ENCODE measurements at regions not wholly inside any gene's neighbourhood (a gene's known extent, or its start where the extent isn't known, plus 50 kb on each side); places are given as distances from the start of the nearest gene placed in this dataset.

GRCh38 chr2:122061206-122061605 is 305.8 kb downstream of the TSN start:
- no peaks in the 10 kb centered on the region for H3K4me1 ChIP-seq (ENCODE audit: control insufficient read depth, insufficient read depth, low read length)
- no peak overlapping the region for H3K27ac ChIP-seq (ENCODE audit: low read length)
- no peaks in the 10 kb centered on the region for H3K27me3 ChIP-seq (ENCODE audit: control insufficient read depth in 1 of 2, insufficient read depth in 2 of 2, low read length in 2 of 2)
- no peaks in the 10 kb centered on the region for H3K9me3 ChIP-seq (ENCODE audit: control insufficient read depth in 2 of 2, low read length in 2 of 2)
- no peak overlapping the region for H3K4me3 ChIP-seq (ENCODE audit: low read length in 2 of 2)
- no peak overlapping the region for H3K9ac ChIP-seq (ENCODE audit: low read length in 2 of 2)
- no peaks in the 10 kb centered on the region for H3K36me3 ChIP-seq (ENCODE audit: control insufficient read depth in 2 of 2, insufficient read depth in 2 of 2, low read length in 2 of 2)

- H3K27me3 ChIP-seq (ENCODE audit: control insufficient read depth in 1 of 2, insufficient read depth in 2 of 2, low read length in 2 of 2): no peaks in the 10 kb centered on the region
- H3K36me3 ChIP-seq (ENCODE audit: control insufficient read depth in 2 of 2, insufficient read depth in 2 of 2, low read length in 2 of 2): no peaks in the 10 kb centered on the region
- no peak overlapping the region for H3K27ac ChIP-seq (ENCODE audit: low read length)
- no peaks in the 10 kb centered on the region for H3K9me3 ChIP-seq (ENCODE audit: control insufficient read depth in 2 of 2, low read length in 2 of 2)
- H3K9ac ChIP-seq (ENCODE audit: low read length in 2 of 2): no peak overlapping the region
- H3K4me3 ChIP-seq (ENCODE audit: low read length in 2 of 2): no peak overlapping the region
- H3K4me1 ChIP-seq (ENCODE audit: control insufficient read depth, insufficient read depth, low read length): no peaks in the 10 kb centered on the region
Measured at GRCh38 chr2:122061831-122062230, 306.4 kb downstream of the TSN start.

GRCh38 chr2:122062506-122062905 is 307.1 kb downstream of the TSN start:
- H3K27me3 ChIP-seq (ENCODE audit: control insufficient read depth in 1 of 2, insufficient read depth in 2 of 2, low read length in 2 of 2): no peaks in the 10 kb centered on the region
- H3K9me3 ChIP-seq (ENCODE audit: control insufficient read depth in 2 of 2, low read length in 2 of 2): no peaks in the 10 kb centered on the region

GRCh38 chr2:122063716-122064115 is 308.3 kb downstream of the TSN start:
- Histone ChIP-seq H3K4me1 (ENCODE audit: control insufficient read depth, insufficient read depth, low read length) (no peaks in the 10 kb centered on the region), H3K27me3 (ENCODE audit: control insufficient read depth in 1 of 2, insufficient read depth in 2 of 2, low read length in 2 of 2) (no peaks in the 10 kb centered on the region), H3K9me3 (ENCODE audit: control insufficient read depth in 2 of 2, low read length in 2 of 2) (no peaks in the 10 kb centered on the region), H3K36me3 (ENCODE audit: control insufficient read depth in 2 of 2, insufficient read depth in 2 of 2, low read length in 2 of 2) (no peaks in the 10 kb centered on the region), H3K4me3 (ENCODE audit: low read length in 2 of 2) (no peak overlapping the region), H3K9ac (ENCODE audit: low read length in 2 of 2) (no peak overlapping the region), H3K27ac (ENCODE audit: low read length) (no peak overlapping the region)

More at GRCh38 chr2:122062506-122062905, 307.1 kb downstream of the TSN start:
- Histone ChIP-seq H3K4me1 (ENCODE audit: control insufficient read depth, insufficient read depth, low read length) (no peaks in the 10 kb centered on the region), H3K9ac (ENCODE audit: low read length in 2 of 2) (no peak overlapping the region), H3K4me3 (ENCODE audit: low read length in 2 of 2) (no peak overlapping the region), H3K27ac (ENCODE audit: low read length) (no peak overlapping the region), H3K36me3 (ENCODE audit: control insufficient read depth in 2 of 2, insufficient read depth in 2 of 2, low read length in 2 of 2) (no peaks in the 10 kb centered on the region)

GRCh38 chr2:122070241-122070731 is 314.8 kb downstream of the TSN start:
- Histone ChIP-seq H3K27me3 (ENCODE audit: control insufficient read depth in 1 of 2, insufficient read depth in 2 of 2, low read length in 2 of 2) (no peaks in the 10 kb centered on the region), H3K9ac (ENCODE audit: low read length in 2 of 2) (no peak overlapping the region), H3K27ac (ENCODE audit: low read length) (no peak overlapping the region), H3K4me3 (ENCODE audit: low read length in 2 of 2) (no peak overlapping the region), H3K4me1 (ENCODE audit: control insufficient read depth, insufficient read depth, low read length) (no peaks in the 10 kb centered on the region), H3K36me3 (ENCODE audit: control insufficient read depth in 2 of 2, insufficient read depth in 2 of 2, low read length in 2 of 2) (no peaks in the 10 kb centered on the region), H3K9me3 (ENCODE audit: control insufficient read depth in 2 of 2, low read length in 2 of 2) (no peaks in the 10 kb centered on the region)

GRCh38 chr2:122072666-122073065 is 317.2 kb downstream of the TSN start:
- Histone ChIP-seq H3K9me3 (ENCODE audit: control insufficient read depth in 2 of 2, low read length in 2 of 2) (no peaks in the 10 kb centered on the region), H3K4me1 (ENCODE audit: control insufficient read depth, insufficient read depth, low read length) (no peaks in the 10 kb centered on the region), H3K4me3 (ENCODE audit: low read length in 2 of 2) (no peak overlapping the region), H3K9ac (ENCODE audit: low read length in 2 of 2) (no peak overlapping the region), H3K27ac (ENCODE audit: low read length) (no peak overlapping the region), H3K27me3 (ENCODE audit: control insufficient read depth in 1 of 2, insufficient read depth in 2 of 2, low read length in 2 of 2) (no peaks in the 10 kb centered on the region), H3K36me3 (ENCODE audit: control insufficient read depth in 2 of 2, insufficient read depth in 2 of 2, low read length in 2 of 2) (no peaks in the 10 kb centered on the region)

- no peaks in the 10 kb centered on the region for H3K9me3 ChIP-seq (ENCODE audit: control insufficient read depth in 2 of 2, low read length in 2 of 2)
- H3K9ac ChIP-seq (ENCODE audit: low read length in 2 of 2): no peak overlapping the region
- H3K27ac ChIP-seq (ENCODE audit: low read length): no peak overlapping the region
- H3K4me3 ChIP-seq (ENCODE audit: low read length in 2 of 2): no peak overlapping the region
- H3K36me3 ChIP-seq (ENCODE audit: control insufficient read depth in 2 of 2, insufficient read depth in 2 of 2, low read length in 2 of 2): no peaks in the 10 kb centered on the region
- no peaks in the 10 kb centered on the region for H3K27me3 ChIP-seq (ENCODE audit: control insufficient read depth in 1 of 2, insufficient read depth in 2 of 2, low read length in 2 of 2)
- no peaks in the 10 kb centered on the region for H3K4me1 ChIP-seq (ENCODE audit: control insufficient read depth, insufficient read depth, low read length)
Measured at GRCh38 chr2:122074201-122074600, 318.8 kb downstream of the TSN start.

DNA sequence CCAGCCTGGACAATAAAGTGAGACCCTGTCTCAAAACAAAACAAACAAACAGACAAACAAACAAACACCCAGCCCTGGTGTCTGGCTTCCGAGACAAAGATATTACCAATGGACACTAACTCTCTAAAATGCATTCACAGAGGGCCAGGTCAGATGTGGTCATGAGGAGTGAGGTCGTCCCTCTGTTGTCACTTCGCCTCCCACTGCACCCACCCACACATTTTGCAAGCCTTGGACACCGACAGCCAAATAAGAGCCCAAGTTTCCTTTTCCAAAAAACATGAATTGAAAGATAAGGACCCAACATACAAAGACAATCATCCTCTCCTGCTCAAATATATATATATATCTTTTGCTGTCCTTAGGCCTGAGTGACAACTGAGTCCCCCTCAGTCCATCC is 319.9 kb downstream of the TSN start:
- no peaks in the 10 kb centered on the region for H3K27me3 ChIP-seq (ENCODE audit: control insufficient read depth in 1 of 2, insufficient read depth in 2 of 2, low read length in 2 of 2)
- no peaks in the 10 kb centered on the region for H3K36me3 ChIP-seq (ENCODE audit: control insufficient read depth in 2 of 2, insufficient read depth in 2 of 2, low read length in 2 of 2)
- no peak overlapping the region for H3K27ac ChIP-seq (ENCODE audit: low read length)
- no peaks in the 10 kb centered on the region for H3K4me1 ChIP-seq (ENCODE audit: control insufficient read depth, insufficient read depth, low read length)
- H3K9me3 ChIP-seq (ENCODE audit: control insufficient read depth in 2 of 2, low read length in 2 of 2): no peaks in the 10 kb centered on the region
- H3K4me3 ChIP-seq (ENCODE audit: low read length in 2 of 2): no peak overlapping the region
- no peak overlapping the region for H3K9ac ChIP-seq (ENCODE audit: low read length in 2 of 2)

DNA sequence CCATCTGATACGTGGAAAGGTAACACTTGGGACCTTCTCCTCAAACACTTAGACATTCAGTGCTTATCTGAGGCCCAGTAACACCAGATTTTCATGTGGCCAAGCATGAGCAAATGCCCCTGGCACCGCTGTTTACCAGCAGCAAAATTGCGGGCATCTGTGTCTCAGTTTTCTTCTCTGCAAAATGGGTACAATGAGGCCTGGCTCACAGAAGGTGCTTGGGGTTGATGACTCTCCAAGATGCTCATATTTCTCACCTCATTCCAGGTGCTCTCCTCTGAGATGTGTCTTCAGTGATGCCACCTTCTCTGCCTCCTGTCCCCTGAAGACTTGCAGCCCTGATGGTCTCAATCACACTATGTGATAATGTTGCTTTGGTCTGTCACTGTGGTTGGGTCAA is 321.7 kb downstream of the TSN start:
- Histone ChIP-seq H3K9ac (ENCODE audit: low read length in 2 of 2) (no peak overlapping the region), H3K4me1 (ENCODE audit: control insufficient read depth, insufficient read depth, low read length) (no peaks in the 10 kb centered on the region), H3K4me3 (ENCODE audit: low read length in 2 of 2) (no peak overlapping the region), H3K9me3 (ENCODE audit: control insufficient read depth in 2 of 2, low read length in 2 of 2) (no peaks in the 10 kb centered on the region), H3K36me3 (ENCODE audit: control insufficient read depth in 2 of 2, insufficient read depth in 2 of 2, low read length in 2 of 2) (no peaks in the 10 kb centered on the region), H3K27me3 (ENCODE audit: control insufficient read depth in 1 of 2, insufficient read depth in 2 of 2, low read length in 2 of 2) (no peaks in the 10 kb centered on the region), H3K27ac (ENCODE audit: low read length) (no peak overlapping the region)

DNA sequence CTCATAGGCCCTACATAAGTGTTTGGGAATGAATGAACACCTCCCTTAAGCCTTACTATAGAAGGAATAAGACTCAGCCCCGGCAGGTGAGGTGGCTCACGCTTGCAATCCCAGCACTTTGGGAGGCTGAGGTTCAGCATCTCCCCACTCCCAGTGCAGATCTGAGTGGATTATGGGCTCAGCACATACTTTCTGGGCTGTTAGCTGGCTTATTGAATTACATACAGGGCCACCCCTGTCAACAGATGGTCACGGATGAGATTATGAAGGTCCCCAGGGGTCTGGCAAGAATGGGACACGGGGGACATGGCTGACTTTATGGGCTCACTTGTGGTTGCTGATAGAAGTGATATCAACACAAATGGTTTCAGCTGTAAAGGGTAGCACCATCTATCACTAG is 322.3 kb downstream of the TSN start:
- Histone ChIP-seq H3K27ac (ENCODE audit: low read length) (no peak overlapping the region), H3K27me3 (ENCODE audit: control insufficient read depth in 1 of 2, insufficient read depth in 2 of 2, low read length in 2 of 2) (no peaks in the 10 kb centered on the region)

GRCh38 chr2:122078451-122078850 is 323.0 kb downstream of the TSN start:
- H3K9me3 ChIP-seq (ENCODE audit: control insufficient read depth in 2 of 2, low read length in 2 of 2): no peaks in the 10 kb centered on the region
- no peak overlapping the region for H3K4me3 ChIP-seq (ENCODE audit: low read length in 2 of 2)
- no peaks in the 10 kb centered on the region for H3K4me1 ChIP-seq (ENCODE audit: control insufficient read depth, insufficient read depth, low read length)
- no peak overlapping the region for H3K27ac ChIP-seq (ENCODE audit: low read length)
- no peak overlapping the region for H3K9ac ChIP-seq (ENCODE audit: low read length in 2 of 2)
- no peaks in the 10 kb centered on the region for H3K27me3 ChIP-seq (ENCODE audit: control insufficient read depth in 1 of 2, insufficient read depth in 2 of 2, low read length in 2 of 2)
- no peaks in the 10 kb centered on the region for H3K36me3 ChIP-seq (ENCODE audit: control insufficient read depth in 2 of 2, insufficient read depth in 2 of 2, low read length in 2 of 2)

More for the DNA sequence above, 322.3 kb downstream of the TSN start:
- Histone ChIP-seq H3K9ac (ENCODE audit: low read length in 2 of 2) (no peak overlapping the region), H3K36me3 (ENCODE audit: control insufficient read depth in 2 of 2, insufficient read depth in 2 of 2, low read length in 2 of 2) (no peaks in the 10 kb centered on the region), H3K9me3 (ENCODE audit: control insufficient read depth in 2 of 2, low read length in 2 of 2) (no peaks in the 10 kb centered on the region), H3K4me1 (ENCODE audit: control insufficient read depth, insufficient read depth, low read length) (no peaks in the 10 kb centered on the region), H3K4me3 (ENCODE audit: low read length in 2 of 2) (no peak overlapping the region)

All from stomach smooth muscle (tissue), 2 donors.